NCI-H774 (cell line): ENCODE measurements at regions not wholly inside any gene's neighbourhood (a gene's known extent, or its start where the extent isn't known, plus 50 kb on each side); places are given as distances from the start of the nearest gene placed in this dataset.

Source experiments
- DNase-seq: peaks from one replicate; lab custom pipeline; 2025; lab: John Stamatoyannopoulos, UW

DNA sequence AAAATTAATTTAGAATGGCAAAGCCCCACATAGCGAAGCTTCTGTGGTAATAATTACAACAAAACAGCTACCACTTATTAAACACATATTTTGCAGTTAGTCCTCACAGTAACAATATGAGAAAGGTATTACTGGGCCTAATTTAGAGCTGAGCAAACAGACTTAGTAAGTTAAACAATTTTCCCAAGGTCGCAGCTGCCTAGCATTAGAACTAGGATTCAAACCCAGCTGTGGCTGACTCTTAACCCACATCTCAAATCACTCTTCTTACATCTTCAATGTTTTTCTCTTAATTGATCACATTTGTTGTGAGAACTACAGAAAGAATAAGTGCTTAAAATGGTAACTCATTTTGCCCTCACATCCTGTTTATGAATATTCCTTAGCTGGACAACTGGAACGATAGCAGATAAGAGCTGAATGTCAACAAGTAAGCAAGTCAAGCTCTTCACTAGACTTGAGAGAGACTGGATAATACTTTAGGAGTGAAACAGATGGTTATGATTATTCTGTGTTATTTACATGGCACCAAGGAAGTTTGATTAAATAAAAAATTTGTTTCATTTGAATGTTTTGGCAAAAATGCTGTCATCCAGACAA, 59.4 kb upstream of the TMEM17 start:
- no peak for DNase-seq

DNA sequence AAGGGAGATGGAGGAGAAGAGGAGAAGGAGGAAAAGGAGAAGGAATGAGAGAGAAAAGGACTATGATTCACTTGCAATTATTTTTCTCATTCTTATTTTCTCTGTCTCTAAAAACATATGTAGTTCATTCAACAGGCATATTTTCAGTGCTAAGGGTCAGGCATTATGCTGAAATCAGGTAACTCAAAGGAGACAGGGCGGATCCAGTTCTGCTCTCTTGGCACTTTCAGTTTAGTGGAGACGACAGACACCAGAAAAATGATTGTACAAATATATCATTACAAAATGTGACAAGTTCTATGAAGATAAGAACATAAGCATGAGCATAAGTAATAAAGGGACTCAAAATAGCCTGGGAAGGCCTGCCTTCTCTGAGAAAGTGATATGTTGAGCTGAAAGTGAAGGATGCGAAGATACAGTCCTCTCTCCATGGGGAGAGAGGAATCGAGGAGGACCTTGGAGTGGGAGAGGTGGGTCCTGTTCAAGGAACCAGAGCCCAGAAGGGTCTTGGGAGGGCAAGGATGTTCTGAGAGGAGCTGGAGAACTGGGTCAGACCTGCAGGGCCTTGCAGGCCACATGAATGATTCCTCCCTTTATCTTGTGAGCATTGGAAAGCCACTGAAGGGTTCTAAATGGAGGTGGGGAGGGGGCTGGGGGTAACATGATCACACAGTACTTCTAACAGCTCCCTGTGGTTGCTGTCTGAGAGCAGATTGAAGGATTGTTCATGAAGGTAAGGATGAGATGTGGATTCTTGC, 58.6 kb upstream of the TMEM17 start:
- no peak for DNase-seq

DNA sequence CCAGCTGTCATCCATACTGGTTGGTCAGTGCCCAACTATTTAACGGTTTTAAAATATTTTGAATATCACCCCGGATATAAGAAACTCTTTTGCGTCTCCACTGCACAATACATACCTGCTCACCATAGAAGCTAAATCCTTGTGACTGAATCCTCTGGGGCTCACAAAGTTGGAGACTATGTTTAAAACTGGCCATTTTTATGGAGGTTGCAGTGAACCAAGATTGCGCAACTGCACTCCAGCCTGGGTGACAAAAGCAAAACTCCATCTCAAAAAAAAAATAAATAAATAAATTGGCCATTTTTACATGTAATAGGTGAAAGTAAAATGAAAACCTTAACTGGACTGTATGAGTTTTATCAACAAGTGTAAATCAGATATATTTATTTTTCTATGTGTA, 55.6 kb upstream of the TMEM17 start:
- DNase-seq: no peak

DNA sequence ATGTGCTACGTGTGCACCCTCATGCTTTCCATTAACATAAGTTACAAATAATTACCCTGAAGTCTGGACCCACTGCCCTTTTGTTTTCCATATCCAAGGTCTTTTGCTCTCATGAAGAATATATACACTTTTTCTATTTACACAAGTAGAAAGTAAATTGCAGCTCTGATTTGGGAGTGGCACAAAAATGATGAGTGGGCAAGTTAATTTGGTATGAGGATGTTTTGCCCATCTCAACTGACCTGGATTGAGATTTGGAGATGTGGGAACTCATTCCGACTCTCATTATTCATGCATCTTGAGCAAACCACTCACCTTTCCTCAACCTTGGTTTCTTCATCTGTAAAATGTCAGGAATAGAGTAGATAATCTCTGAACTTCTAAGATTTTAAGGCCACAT, 53.6 kb upstream of the TMEM17 start:
- DNase-seq: no peak

DNA sequence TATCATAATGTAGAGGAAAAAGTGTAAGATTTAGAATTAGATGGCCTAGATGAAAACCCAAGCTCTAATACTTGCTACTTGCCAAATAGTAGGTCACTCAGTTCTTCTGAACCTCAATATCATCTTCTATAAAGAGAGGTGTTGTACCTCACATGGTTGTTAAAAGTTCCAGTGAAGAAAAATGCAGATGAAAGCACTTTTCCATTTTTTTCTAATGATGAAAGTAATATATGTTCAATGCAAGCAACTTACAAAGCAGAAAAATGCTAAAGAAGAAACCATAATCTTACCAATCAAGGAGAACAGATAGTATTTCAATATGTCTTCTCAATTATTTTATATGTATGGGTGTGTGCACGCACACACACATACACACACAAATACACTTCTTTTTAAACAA, 52.7 kb upstream of the TMEM17 start:
- DNase-seq: no peak

DNA sequence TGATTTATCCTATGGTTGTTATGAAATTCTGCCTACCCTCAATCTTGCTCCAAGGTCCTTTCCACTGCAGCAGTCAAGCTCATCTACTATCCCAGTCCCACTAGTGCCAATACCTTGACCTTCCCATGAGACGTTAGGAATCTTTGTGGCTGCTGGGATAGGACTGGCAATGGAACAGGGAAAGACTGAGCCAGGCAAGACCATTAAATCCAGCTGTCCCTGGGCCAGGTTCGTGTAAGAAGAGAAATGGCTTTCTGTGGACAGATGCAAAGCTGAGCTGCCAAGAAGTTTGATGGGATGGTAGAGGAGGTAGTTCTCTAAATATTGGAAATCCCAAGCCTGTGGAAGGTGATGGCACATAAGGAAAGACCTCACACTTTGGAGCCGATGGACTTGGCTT, 50.1 kb upstream of the TMEM17 start:
- no peak for DNase-seq
